ENCODE measurements at regions not wholly inside any gene's neighbourhood (a gene's known extent, or its start where the extent isn't known, plus 50 kb on each side); places are given as distances from the start of the nearest gene placed in this dataset.
"Not testable (repeated sequence)": the region's sequence is repeated elsewhere in the genome, so short reads cannot be mapped to it uniquely, and the experiment has no call there.

GRCh38 chr10:6868036-6868725 is 288.1 kb upstream of the PRKCQ start:
- no peak for DNase-seq

GRCh38 chr10:6866757-6867156 is 286.7 kb upstream of the PRKCQ start:
- no peak for DNase-seq

- DNase-seq, result no peak
Measured at GRCh38 chr10:6864142-6864541, 284.1 kb upstream of the PRKCQ start.

GRCh38 chr10:6863381-6863780 is 283.3 kb upstream of the PRKCQ start:
- DNase-seq, result no peak

GRCh38 chr10:6850452-6850851 is 270.4 kb upstream of the PRKCQ start:
- DNase-seq, result no peak

- no peak for DNase-seq
Measured at GRCh38 chr10:6847561-6847960, 267.5 kb upstream of the PRKCQ start.

- no peak for DNase-seq
Measured at GRCh38 chr10:6843894-6844650, 264.0 kb upstream of the PRKCQ start.

- no peak for DNase-seq
Measured at GRCh38 chr10:6843481-6843881, 263.4 kb upstream of the PRKCQ start.

- no peak for DNase-seq
Measured at GRCh38 chr10:6842722-6843121, 262.6 kb upstream of the PRKCQ start.

GRCh38 chr10:6841761-6842160 is 261.7 kb upstream of the PRKCQ start:
- DNase-seq, result no peak

GRCh38 chr10:6840766-6841165 is 260.7 kb upstream of the PRKCQ start:
- peak; percentile 5 for DNase-seq

GRCh38 chr10:6840201-6840691 is 260.2 kb upstream of the PRKCQ start:
- no peak for DNase-seq

GRCh38 chr10:6838118-6838517 is 258.0 kb upstream of the PRKCQ start:
- no peak for DNase-seq

- DNase-seq, result no peak
Measured at GRCh38 chr10:6833458-6834011, 253.5 kb upstream of the PRKCQ start.

- DNase-seq, result not testable (repeated sequence)
Measured at GRCh38 chr10:6830981-6831380, 250.9 kb upstream of the PRKCQ start.

GRCh38 chr10:6824793-6825192 is 244.7 kb upstream of the PRKCQ start:
- not testable (repeated sequence) for DNase-seq

- DNase-seq, result no peak
Measured at GRCh38 chr10:6823770-6824169, 243.7 kb upstream of the PRKCQ start.

- no peak for DNase-seq
Measured at GRCh38 chr10:6819301-6819700, 239.2 kb upstream of the PRKCQ start.

- no peak for DNase-seq
Measured at GRCh38 chr10:6817770-6818169, 237.7 kb upstream of the PRKCQ start.

GRCh38 chr10:6815346-6815745 is 235.3 kb upstream of the PRKCQ start:
- no peak for DNase-seq

- no peak for DNase-seq
Measured at GRCh38 chr10:6813856-6814255, 233.8 kb upstream of the PRKCQ start.

- DNase-seq, result no peak
Measured at GRCh38 chr10:6813306-6813705, 233.2 kb upstream of the PRKCQ start.

- no peak for DNase-seq
Measured at GRCh38 chr10:6811153-6811552, 231.1 kb upstream of the PRKCQ start.

- DNase-seq, result no peak
Measured at GRCh38 chr10:6803427-6803783, 223.3 kb upstream of the PRKCQ start.

Measured in fibroblast of skin of back (primary cell).